ENCODE measurements at regions not wholly inside any gene's neighbourhood (a gene's known extent, or its start where the extent isn't known, plus 50 kb on each side); places are given as distances from the start of the nearest gene placed in this dataset.

DNA sequence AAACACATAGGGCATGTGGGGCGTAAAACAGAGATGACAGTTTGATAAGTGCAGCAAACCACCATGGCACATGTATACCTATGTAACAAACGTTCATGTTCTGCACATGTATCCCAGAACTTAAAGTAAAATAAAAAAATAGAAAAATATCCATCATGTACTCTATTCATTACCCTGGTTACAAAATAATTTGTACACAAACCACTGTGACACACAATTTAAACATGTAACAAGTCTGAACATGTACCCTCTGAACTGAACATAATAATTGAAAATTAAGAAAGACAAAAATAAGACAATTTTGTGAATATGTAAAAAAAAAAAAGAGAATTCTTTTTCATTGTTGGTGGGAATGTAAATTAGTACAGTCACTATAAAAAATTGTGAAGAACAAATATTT lies 379.2 kb downstream of the KDM5D start:
- no peaks in the 10 kb centered on the region for H3K4me1 Mint-ChIP-seq
- no peak overlapping the region for H3K27ac Mint-ChIP-seq
- DNase-seq = no peak
- no peaks in the 10 kb centered on the region for H3K36me3 Mint-ChIP-seq
- CTCF ChIA-PET = no interaction called here
- ATAC-seq = no peak
- no peaks in the 10 kb centered on the region for H3K27me3 Mint-ChIP-seq
- no peak overlapping the region for H3K4me3 Mint-ChIP-seq
- no peaks in the 10 kb centered on the region for H3K9me3 Mint-ChIP-seq (ENCODE audit: low read depth)

DNA sequence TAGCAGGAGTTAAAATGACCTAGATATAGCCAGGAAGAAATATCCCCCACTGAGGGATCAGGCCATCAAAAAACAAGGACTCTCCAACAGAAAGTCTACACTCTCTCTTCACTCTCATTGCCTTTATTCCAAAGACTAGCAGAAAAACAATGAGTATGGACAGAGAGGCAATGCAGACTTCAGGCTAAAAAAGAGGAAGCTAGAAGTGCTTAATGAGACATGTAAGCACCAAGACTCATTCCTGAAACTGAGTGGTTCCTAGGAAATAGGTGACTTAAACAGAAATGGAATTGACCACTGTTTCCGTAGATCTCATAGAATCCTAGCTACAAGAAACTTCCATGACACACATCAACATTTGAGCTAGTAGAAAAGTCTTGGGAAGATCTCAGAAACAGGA lies 387.3 kb downstream of the KDM5D start:
- H3K36me3 Mint-ChIP-seq = no peaks in the 10 kb centered on the region
- H3K4me1 Mint-ChIP-seq = no peaks in the 10 kb centered on the region
- H3K4me3 Mint-ChIP-seq = no peak overlapping the region
- ATAC-seq (no peak), DNase-seq (no peak)
- H3K9me3 Mint-ChIP-seq (ENCODE audit: low read depth) = no peaks in the 10 kb centered on the region
- CTCF ChIA-PET = no interaction called here
- no peak overlapping the region for H3K27ac Mint-ChIP-seq
- H3K27me3 Mint-ChIP-seq = no peaks in the 10 kb centered on the region

GRCh38 chrY:19356735-19357134 lies 387.8 kb downstream of the KDM5D start:
- Mint-ChIP-seq H3K4me3 (no peak overlapping the region), H3K27me3 (no peaks in the 10 kb centered on the region), H3K36me3 (no peaks in the 10 kb centered on the region), H3K4me1 (no peaks in the 10 kb centered on the region), H3K27ac (no peak overlapping the region), H3K9me3 (ENCODE audit: low read depth) (no peaks in the 10 kb centered on the region)
- DNase-seq (no peak), ATAC-seq (no peak)
- CTCF ChIA-PET = no interaction called here

DNA sequence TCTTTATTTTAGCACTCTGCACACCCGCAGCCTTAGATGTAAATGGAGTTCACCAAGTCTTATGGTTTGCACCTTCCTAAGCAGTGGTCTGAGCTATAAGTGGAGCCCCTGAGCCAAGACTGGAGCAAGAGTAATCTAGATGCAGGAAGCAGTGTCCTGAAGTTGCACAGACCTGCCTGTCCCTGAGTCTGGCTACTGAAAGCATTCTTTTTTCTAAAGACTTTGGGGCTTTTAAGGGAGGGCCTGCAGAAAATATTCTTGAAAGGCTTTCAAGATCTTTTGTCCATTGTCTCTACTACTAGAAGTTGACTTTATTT lies 389.7 kb downstream of the KDM5D start:
- Mint-ChIP-seq H3K9me3 (ENCODE audit: low read depth) (no peaks in the 10 kb centered on the region), H3K4me3 (no peak overlapping the region), H3K4me1 (no peaks in the 10 kb centered on the region), H3K27me3 (no peaks in the 10 kb centered on the region), H3K36me3 (no peaks in the 10 kb centered on the region), H3K27ac (no peak overlapping the region)
- no peak for DNase-seq
- CTCF ChIA-PET = no interaction called here
- ATAC-seq = no peak

DNA sequence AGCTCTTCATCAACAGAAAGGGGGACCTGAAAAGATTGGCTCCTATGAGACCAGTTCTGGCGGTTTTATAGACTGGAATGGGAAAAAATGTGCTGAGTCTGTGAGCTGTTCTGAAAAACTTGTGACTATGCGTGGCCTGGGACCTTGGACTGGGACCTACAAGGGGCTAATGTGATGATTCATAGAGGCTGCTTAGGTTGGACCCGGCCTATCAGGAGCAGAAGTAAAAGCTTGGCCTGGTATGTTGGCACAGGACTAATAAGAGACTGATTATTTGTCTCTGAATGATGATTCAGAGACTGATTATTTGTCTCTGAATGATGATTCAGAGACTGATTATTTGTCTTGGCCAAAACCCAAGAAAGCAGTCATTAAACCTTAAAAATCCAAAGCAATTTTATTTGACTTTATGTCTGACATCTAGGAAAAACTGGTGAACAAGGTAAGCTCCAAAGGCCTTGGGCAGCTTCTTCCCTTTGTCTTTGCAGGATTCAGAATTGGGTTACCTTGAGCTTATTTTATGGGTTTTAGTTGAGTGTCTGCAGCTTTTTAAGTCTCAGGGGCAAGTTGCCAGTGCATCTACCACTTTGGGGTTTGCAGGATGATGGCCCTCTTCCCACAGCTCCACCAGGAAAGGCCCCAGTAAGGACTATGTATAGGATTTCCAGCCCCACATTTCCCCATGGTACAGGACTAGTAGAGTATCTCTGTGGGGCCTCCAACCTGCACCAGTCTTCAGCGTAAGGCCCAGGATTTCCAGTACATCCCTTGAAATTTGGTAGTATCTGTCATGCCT lies 390.3 kb downstream of the KDM5D start:
- CTCF ChIA-PET = no interaction called here
- H3K36me3 Mint-ChIP-seq = no peaks in the 10 kb centered on the region
- no peaks in the 10 kb centered on the region for H3K9me3 Mint-ChIP-seq (ENCODE audit: low read depth)
- H3K27me3 Mint-ChIP-seq = no peaks in the 10 kb centered on the region
- no peak overlapping the region for H3K4me3 Mint-ChIP-seq
- H3K4me1 Mint-ChIP-seq = no peaks in the 10 kb centered on the region
- no peak overlapping the region for H3K27ac Mint-ChIP-seq
- ATAC-seq (no peak), DNase-seq (no peak)

- no peaks in the 10 kb centered on the region for H3K9me3 Mint-ChIP-seq (ENCODE audit: low read depth)
- no peak overlapping the region for H3K27ac Mint-ChIP-seq
- H3K4me1 Mint-ChIP-seq = no peaks in the 10 kb centered on the region
- DNase-seq (no peak), ATAC-seq (no peak)
- no peak overlapping the region for H3K4me3 Mint-ChIP-seq
- no peaks in the 10 kb centered on the region for H3K27me3 Mint-ChIP-seq
- no peaks in the 10 kb centered on the region for H3K36me3 Mint-ChIP-seq
- CTCF ChIA-PET = no interaction called here
These were observed 392.9 kb downstream of the KDM5D start for GRCh38 chrY:19351616-19352015.

- ATAC-seq = no peak
These were observed 422.8 kb downstream of the KDM5D start for GRCh38 chrY:19321701-19322100.

DNA sequence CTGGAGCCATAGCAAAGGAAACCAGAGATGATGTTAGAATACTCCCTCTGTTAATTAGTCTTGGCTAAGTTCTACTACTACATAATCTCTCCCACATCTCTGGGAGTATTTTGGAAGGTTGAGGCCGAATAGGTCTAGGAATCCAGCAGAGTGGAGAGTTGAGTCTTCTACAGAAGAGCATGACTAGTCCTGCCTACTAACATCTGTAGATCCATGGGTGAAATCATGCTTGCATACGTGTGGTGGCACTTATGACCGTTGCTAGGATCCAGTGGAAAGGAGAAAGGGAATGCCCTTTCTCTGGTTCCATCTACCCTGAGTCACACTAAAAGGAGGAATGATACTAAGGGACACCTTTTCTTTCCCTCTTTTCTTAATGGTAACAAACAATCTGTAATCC lies 425.4 kb downstream of the KDM5D start:
- Mint-ChIP-seq H3K4me3 (no peak overlapping the region), H3K4me1 (no peaks in the 10 kb centered on the region), H3K27me3 (no peaks in the 10 kb centered on the region), H3K36me3 (no peaks in the 10 kb centered on the region), H3K27ac (no peak overlapping the region), H3K9me3 (ENCODE audit: low read depth) (peaks cover 2% of the 10 kb centered on the region)
- CTCF ChIA-PET = no interaction called here
- no peak for DNase-seq
- ATAC-seq = no peak

More at GRCh38 chrY:19321701-19322100, 422.8 kb downstream of the KDM5D start:
- no peak overlapping the region for H3K27ac Mint-ChIP-seq
- peaks cover 2% of the 10 kb centered on the region for H3K9me3 Mint-ChIP-seq (ENCODE audit: low read depth)
- H3K36me3 Mint-ChIP-seq = no peaks in the 10 kb centered on the region
- DNase-seq = no peak
- CTCF ChIA-PET = no interaction called here
- H3K4me1 Mint-ChIP-seq = no peaks in the 10 kb centered on the region
- H3K4me3 Mint-ChIP-seq = no peak overlapping the region
- H3K27me3 Mint-ChIP-seq = no peaks in the 10 kb centered on the region

GRCh38 chrY:19317271-19317987 lies 427.1 kb downstream of the KDM5D start:
- no peak overlapping the region for H3K27ac Mint-ChIP-seq
- ATAC-seq = no peak
- no peaks in the 10 kb centered on the region for H3K36me3 Mint-ChIP-seq
- peaks cover 2% of the 10 kb centered on the region for H3K9me3 Mint-ChIP-seq (ENCODE audit: low read depth)
- DNase-seq = no peak
- H3K4me1 Mint-ChIP-seq = no peaks in the 10 kb centered on the region
- CTCF ChIA-PET = no interaction called here
- no peaks in the 10 kb centered on the region for H3K27me3 Mint-ChIP-seq
- no peak overlapping the region for H3K4me3 Mint-ChIP-seq

DNA sequence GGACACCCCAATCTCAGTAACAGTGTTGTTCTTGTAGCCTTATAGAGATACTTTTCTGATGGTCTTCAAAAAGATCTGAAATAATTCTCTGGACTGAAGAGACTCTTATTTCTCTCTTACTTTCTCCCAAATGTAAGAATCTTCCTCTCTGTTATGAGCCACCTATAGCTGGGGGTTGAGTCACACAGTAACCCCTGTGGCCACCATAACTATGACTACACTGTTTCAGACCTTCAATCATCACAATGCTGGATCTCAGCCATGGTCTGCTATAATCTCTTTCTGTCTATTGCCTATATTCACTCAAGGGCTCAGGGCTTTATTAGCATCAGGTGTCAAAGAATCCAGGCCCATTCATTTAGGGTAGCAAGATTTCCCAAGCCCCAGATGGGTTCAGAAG lies 436.9 kb downstream of the KDM5D start:
- Mint-ChIP-seq H3K4me1 (no peaks in the 10 kb centered on the region), H3K4me3 (no peak overlapping the region), H3K9me3 (ENCODE audit: low read depth) (no peaks in the 10 kb centered on the region), H3K27ac (no peak overlapping the region), H3K36me3 (no peaks in the 10 kb centered on the region), H3K27me3 (no peaks in the 10 kb centered on the region)
- no peak for DNase-seq
- no peak for ATAC-seq
- CTCF ChIA-PET = no interaction called here

DNA sequence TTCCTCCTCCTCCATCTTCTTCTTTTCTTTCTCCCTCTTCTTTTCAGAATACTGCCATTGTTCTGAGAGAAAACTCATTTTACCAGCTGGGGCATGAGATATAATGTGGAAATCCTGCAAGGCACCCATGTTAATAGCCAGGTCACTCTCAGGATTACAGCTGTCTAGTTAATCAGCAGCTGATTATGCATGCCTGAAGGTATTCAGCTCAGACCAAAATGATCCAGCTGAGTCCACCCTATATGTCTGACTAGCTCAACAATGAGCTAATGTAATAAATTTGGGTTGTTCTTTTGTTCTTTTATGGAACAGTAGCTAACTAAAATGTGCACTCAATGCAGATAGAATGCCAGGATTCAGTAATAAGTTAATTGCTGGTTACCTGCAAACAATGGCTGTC lies 441.4 kb downstream of the KDM5D start:
- DNase-seq (no peak), ATAC-seq (no peak)
- no peak overlapping the region for H3K4me3 Mint-ChIP-seq
- no peaks in the 10 kb centered on the region for H3K36me3 Mint-ChIP-seq
- no peaks in the 10 kb centered on the region for H3K4me1 Mint-ChIP-seq
- peaks cover 3% of the 10 kb centered on the region for H3K9me3 Mint-ChIP-seq (ENCODE audit: low read depth)
- CTCF ChIA-PET = no interaction called here
- H3K27me3 Mint-ChIP-seq = no peaks in the 10 kb centered on the region
- no peak overlapping the region for H3K27ac Mint-ChIP-seq

GRCh38 chrY:19290925-19291324 lies 453.6 kb downstream of the KDM5D start:
- Mint-ChIP-seq H3K27ac (no peak overlapping the region), H3K9me3 (ENCODE audit: low read depth) (peaks cover 3% of the 10 kb centered on the region), H3K27me3 (no peaks in the 10 kb centered on the region), H3K36me3 (no peaks in the 10 kb centered on the region), H3K4me3 (no peak overlapping the region), H3K4me1 (no peaks in the 10 kb centered on the region)
- ATAC-seq (no peak), DNase-seq (no peak)
- CTCF ChIA-PET = no interaction called here

GRCh38 chrY:19274076-19274475 lies 470.4 kb downstream of the KDM5D start:
- H3K4me3 Mint-ChIP-seq = no peak overlapping the region
- H3K27me3 Mint-ChIP-seq = no peaks in the 10 kb centered on the region
- no peak overlapping the region for H3K27ac Mint-ChIP-seq
- DNase-seq = no peak
- H3K36me3 Mint-ChIP-seq = no peaks in the 10 kb centered on the region
- no peaks in the 10 kb centered on the region for H3K4me1 Mint-ChIP-seq
- CTCF ChIA-PET = no interaction called here
- H3K9me3 Mint-ChIP-seq (ENCODE audit: low read depth) = no peaks in the 10 kb centered on the region
- no peak for ATAC-seq

DNA sequence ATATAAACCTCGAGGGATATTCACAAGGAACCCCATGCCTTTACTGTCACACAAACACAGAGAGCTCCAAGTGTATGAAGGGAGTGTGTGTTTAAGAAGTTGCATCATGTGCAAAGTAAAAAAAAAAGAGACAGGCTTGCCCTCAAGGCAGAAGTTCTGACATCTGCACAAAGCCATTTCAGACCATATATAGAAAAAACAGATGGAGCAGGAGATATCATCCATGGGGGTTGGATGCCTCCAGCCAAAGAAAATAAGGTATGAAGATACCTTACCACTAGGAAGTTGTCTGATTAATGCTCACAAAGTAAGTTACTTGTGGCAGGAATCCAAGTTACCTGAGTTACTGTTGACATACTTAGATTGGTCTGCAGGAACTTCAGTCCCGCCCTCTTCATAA lies 476.2 kb downstream of the KDM5D start:
- CTCF ChIA-PET = no interaction called here

More for the DNA sequence above, 476.2 kb downstream of the KDM5D start:
- H3K36me3 Mint-ChIP-seq = no peaks in the 10 kb centered on the region
- H3K9me3 Mint-ChIP-seq (ENCODE audit: low read depth) = no peaks in the 10 kb centered on the region
- no peaks in the 10 kb centered on the region for H3K4me1 Mint-ChIP-seq
- H3K27ac Mint-ChIP-seq = no peak overlapping the region
- H3K27me3 Mint-ChIP-seq = no peaks in the 10 kb centered on the region
- H3K4me3 Mint-ChIP-seq = no peak overlapping the region
- ATAC-seq (no peak), DNase-seq (no peak)

Data from activated CD8-positive, alpha-beta memory T cell treated with anti-CD3 and anti-CD28 coated beads, Interleukin-2, amount 10 ng/mL, durations not matched to agents 7 days and 5 days (primary cell).